ENCODE measurements at regions not wholly inside any gene's neighbourhood (a gene's known extent, or its start where the extent isn't known, plus 50 kb on each side); places are given as distances from the start of the nearest gene placed in this dataset.

DNA sequence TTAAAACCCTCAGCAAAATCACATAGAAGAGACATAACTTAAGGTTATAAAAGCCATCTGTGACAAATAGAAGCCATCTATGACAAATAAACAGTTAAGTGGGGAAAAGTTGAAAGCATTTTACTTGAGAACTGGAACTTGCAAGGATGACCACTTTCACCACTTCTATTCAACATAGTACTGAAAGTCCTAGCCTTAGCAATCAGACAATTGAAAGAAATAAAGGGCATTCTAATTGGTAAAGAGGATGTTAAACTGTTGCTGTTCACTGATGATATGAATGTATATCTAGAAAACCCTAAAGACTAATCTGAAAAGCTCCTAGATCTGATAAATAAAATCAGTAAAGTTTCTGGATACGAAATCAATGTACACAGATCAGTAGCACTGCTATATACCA, 186.9 kb upstream of the SATB1 start:
- Histone ChIP-seq H3K9me3 (ENCODE audit: control insufficient read depth, insufficient read depth, low read length) (no peaks in the 10 kb centered on the region), H3K4me1 (ENCODE audit: insufficient read depth, low read length) (no peaks in the 10 kb centered on the region), H3K36me3 (ENCODE audit: insufficient read depth, low read length) (no peaks in the 10 kb centered on the region), H3K9ac (ENCODE audit: low read depth, low read length) (no peak overlapping the region)

DNA sequence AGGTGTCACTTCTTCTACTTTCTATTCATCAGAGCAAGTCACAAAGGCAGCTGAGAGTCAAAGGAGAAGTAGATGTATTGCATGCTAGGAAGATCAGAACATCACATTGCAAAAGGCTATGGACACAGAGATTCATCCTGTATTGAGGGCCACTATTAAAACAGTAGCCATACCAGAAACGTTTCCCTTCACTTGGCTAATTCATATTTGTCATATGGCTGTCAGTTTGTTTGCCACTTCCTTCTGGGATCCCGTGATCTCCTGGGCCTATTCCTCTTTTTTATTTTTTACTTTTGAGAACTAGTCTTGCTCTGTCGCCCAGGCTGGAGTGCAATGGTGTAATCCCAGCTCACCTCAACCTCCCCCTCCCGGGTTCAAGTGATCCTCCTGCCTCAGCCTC, 184.0 kb upstream of the SATB1 start:
- Histone ChIP-seq H3K9ac (ENCODE audit: low read depth, low read length) (no peak overlapping the region), H3K9me3 (ENCODE audit: control insufficient read depth, insufficient read depth, low read length) (no peaks in the 10 kb centered on the region), H3K4me1 (ENCODE audit: insufficient read depth, low read length) (no peaks in the 10 kb centered on the region), H3K36me3 (ENCODE audit: insufficient read depth, low read length) (no peaks in the 10 kb centered on the region)

DNA sequence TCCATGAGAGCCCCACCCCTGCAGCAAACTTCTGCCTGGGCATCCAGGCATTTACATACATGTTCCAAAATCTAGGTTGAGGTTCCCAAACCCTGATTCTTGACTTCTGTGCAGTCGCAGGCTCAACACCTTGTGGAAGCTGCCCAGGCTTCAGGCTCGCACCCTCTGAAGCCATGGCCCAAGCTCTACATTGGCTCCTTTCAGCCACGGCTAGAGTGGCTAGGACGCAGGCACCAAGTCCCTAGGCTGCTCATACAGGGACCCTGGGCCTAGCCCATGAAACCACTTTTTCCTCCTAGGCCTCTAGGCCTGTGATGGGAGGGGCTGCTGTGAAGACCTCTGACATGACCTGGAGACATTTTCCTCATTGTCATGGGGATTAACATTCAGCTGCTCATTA, 172.8 kb upstream of the SATB1 start:
- Histone ChIP-seq H3K9ac (ENCODE audit: low read depth, low read length) (no peak overlapping the region), H3K9me3 (ENCODE audit: control insufficient read depth, insufficient read depth, low read length) (peaks cover 4% of the 10 kb centered on the region), H3K36me3 (ENCODE audit: insufficient read depth, low read length) (no peaks in the 10 kb centered on the region), H3K4me1 (ENCODE audit: insufficient read depth, low read length) (no peaks in the 10 kb centered on the region)

DNA sequence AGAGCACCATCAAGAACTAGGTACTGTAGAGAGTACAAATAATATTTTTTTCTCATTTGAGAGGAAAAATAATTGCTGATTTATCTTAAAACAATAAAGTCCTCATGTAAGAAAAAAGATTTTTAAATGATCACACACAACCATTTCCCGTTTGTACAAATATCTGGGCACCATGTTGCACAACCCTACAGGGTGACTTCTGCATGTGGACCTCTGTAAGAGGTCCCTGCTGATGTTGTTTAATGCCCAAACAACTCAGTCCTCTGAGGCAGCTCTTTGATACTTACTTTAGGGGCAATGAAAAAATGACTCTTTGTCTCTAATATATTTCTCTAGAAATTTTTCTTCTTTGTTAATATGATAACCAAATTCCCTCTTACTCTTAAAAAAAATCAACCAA, 168.1 kb upstream of the SATB1 start:
- 0 out of 2 replicates have a peak, but pooled peaks cover 6% of the 10 kb centered on the region for H3K4me1 ChIP-seq (ENCODE audit: insufficient read depth, low read length)
- no peak overlapping the region for H3K9ac ChIP-seq (ENCODE audit: low read depth, low read length)
- no peaks in the 10 kb centered on the region for H3K36me3 ChIP-seq (ENCODE audit: insufficient read depth, low read length)
- H3K9me3 ChIP-seq (ENCODE audit: control insufficient read depth, insufficient read depth, low read length): peaks cover 4% of the 10 kb centered on the region

DNA sequence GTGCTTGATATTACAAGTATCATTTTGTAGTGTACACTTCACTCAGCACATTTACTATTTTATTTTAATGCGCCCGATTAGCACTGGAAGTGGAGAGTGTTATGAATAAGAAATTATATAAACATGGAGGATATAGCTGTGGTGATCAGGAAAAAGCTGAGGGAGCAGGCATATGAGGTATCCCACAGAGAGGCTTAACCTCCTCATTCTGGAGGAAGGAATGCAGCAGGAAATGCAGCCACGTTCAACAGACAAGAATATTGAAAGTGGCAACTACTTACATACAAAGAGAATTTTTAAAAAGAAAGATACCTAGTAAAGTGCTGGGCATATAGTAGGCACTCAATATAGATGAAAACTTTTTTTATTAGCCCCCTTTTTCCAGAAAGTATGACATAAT, 166.0 kb upstream of the SATB1 start:
- no peak overlapping the region for H3K9ac ChIP-seq (ENCODE audit: low read depth, low read length)
- H3K36me3 ChIP-seq (ENCODE audit: insufficient read depth, low read length): no peaks in the 10 kb centered on the region
- H3K9me3 ChIP-seq (ENCODE audit: control insufficient read depth, insufficient read depth, low read length): no peaks in the 10 kb centered on the region
- 0 out of 2 replicates have a peak, but pooled peaks cover 6% of the 10 kb centered on the region for H3K4me1 ChIP-seq (ENCODE audit: insufficient read depth, low read length)

DNA sequence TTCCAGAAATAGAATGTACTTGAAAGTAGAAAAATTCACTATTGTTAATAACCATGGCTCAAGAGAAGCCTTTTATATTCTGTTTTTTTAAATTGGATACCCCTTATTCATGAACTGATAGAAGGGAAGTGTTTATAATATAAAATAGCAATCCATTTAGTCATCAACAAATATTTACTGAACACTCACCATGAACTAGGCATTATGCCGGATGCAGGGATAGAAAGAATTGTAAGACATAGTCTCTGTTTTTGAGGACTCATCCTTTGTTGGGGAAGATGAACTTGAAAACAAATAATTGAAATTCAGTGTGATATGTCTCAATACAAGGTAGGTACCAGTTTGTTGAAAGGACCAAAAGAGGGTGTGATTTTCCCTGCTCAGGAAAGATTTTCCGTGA, 160.9 kb upstream of the SATB1 start:
- 0 out of 2 replicates have a peak, but pooled peaks cover 6% of the 10 kb centered on the region for H3K4me1 ChIP-seq (ENCODE audit: insufficient read depth, low read length)
- H3K9me3 ChIP-seq (ENCODE audit: control insufficient read depth, insufficient read depth, low read length): no peaks in the 10 kb centered on the region
- H3K9ac ChIP-seq (ENCODE audit: low read depth, low read length): no peak overlapping the region
- H3K36me3 ChIP-seq (ENCODE audit: insufficient read depth, low read length): no peaks in the 10 kb centered on the region

DNA sequence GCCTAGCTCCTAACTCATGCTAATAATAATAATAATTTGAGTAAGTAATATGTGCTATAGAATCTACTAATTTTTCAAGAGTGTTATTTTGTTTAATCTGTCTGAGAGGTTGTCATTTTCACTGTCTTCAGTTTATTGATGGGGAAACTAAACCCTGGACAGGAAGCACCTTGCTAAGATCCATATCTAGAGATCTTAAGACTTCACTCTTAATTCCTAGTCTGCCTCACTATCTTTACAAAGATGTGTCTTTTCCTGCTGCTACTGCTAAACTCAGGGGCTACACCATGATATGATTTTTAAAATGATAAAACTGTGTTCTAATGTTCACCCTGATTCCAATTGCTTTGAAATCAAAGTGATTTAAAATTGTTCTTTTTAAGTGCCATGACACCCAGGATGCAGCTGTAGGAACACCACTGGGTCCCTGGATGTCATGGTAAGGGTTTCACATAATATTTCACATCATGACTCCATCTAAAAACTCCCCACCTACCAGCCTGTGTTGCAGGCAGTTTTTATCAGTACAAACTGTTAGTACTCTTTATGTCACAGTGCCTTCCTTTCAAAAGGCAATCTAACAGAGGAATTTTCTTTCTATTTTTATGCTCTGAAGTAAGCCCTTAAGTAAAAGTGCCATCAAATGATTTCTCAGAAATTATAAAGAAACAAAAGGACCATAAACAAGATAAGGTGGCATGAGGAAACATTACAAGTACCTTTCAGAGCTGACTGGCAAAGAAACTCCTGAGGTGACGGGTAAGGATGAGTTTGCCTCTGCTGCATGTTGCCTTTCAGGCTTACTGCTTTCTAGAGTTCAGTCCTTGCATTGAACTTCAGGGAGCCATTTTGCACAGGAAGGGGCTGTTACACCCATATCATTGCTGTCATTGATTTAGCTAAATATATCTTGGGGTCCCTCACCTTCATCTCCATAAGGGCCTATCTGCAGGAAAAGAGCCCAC, 160.1 kb upstream of the SATB1 start:
- no peaks in the 10 kb centered on the region for H3K36me3 ChIP-seq (ENCODE audit: insufficient read depth, low read length)
- no peaks in the 10 kb centered on the region for H3K4me1 ChIP-seq (ENCODE audit: insufficient read depth, low read length)
- H3K9me3 ChIP-seq (ENCODE audit: control insufficient read depth, insufficient read depth, low read length): no peaks in the 10 kb centered on the region
- H3K9ac ChIP-seq (ENCODE audit: low read depth, low read length): no peak overlapping the region

DNA sequence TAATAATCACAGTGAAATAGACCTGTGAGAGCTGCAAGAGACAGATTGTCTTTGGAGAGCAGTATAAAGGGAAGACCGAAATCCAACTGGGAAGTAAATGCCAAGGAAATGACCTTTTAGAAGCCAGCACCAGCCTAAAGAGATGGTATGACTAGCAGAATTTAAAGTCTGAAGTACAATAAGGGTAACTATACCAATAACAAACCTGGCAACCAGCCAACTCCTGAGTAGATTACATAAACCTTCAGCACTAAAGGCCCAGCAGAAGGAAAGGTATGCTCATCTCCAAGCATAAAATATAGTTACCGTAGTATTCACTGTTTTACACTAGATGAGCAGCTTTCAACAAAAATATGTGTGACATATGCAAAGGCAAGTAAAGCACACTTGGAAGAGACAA, 155.1 kb upstream of the SATB1 start:
- Histone ChIP-seq H3K4me1 (ENCODE audit: insufficient read depth, low read length) (no peaks in the 10 kb centered on the region), H3K9ac (ENCODE audit: low read depth, low read length) (no peak overlapping the region), H3K36me3 (ENCODE audit: insufficient read depth, low read length) (no peaks in the 10 kb centered on the region), H3K9me3 (ENCODE audit: control insufficient read depth, insufficient read depth, low read length) (no peaks in the 10 kb centered on the region)

DNA sequence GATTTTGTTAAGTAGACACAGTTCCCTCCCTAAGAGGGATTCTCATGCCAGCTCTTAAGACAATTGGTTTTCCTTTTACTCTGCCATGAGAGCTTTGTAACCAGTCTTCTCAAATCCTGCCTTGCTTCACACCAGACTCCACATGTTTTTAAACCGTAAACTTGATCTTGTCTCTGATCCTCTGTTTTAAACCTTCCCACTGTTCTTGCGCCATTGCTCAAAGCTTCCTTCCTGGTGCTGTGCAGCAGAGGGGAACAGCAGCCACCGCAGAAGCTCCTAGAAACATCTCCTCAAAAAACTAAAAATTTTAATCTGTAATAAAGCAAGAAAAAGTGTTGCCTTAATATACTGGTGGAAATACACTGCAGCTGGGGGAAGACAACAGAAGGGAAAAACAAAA, 154.5 kb upstream of the SATB1 start:
- H3K36me3 ChIP-seq (ENCODE audit: insufficient read depth, low read length): no peaks in the 10 kb centered on the region
- H3K9ac ChIP-seq (ENCODE audit: low read depth, low read length): no peak overlapping the region
- H3K4me1 ChIP-seq (ENCODE audit: insufficient read depth, low read length): no peaks in the 10 kb centered on the region
- H3K9me3 ChIP-seq (ENCODE audit: control insufficient read depth, insufficient read depth, low read length): no peaks in the 10 kb centered on the region

DNA sequence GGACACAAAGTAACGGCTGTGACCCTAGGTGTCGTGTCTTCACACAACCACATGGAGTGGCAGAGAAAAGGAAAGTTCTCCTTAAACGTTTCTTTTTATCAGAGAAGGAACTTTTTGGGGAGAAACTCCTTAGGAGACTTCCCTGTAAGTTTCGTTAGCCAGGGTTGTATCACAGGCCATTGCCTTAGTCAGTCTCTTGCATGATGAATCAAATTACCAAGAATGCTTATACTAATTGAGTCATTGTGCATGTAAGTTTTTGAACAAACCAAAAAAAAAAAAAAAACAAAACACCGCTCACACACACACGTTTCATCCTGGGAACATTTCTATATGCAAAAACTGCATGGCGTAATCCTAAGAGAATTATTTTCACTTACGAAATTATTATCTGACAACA, 150.4 kb upstream of the SATB1 start:
- no peaks in the 10 kb centered on the region for H3K9me3 ChIP-seq (ENCODE audit: control insufficient read depth, insufficient read depth, low read length)
- H3K9ac ChIP-seq (ENCODE audit: low read depth, low read length): no peak overlapping the region
- H3K36me3 ChIP-seq (ENCODE audit: insufficient read depth, low read length): no peaks in the 10 kb centered on the region
- H3K4me1 ChIP-seq (ENCODE audit: insufficient read depth, low read length): no peaks in the 10 kb centered on the region

DNA sequence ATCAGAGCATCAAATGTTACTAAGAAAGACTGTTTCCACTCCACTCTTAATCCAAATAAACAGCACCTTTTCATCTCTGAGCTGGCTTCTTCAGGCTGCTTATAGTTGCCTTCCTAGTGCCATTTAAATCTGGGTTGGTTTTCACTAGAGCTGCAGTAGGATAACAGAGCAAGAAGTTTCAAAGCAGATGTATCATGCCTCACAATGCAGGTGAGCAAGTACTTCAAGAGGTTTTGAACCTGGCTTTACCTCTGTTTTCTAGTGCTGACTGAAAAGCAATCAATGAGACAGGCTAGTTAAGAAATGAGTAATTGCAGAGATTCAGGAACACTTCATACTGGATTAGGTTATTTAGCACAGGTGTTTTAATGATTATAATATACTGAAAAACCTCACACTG, 147.7 kb upstream of the SATB1 start:
- Histone ChIP-seq H3K9me3 (ENCODE audit: control insufficient read depth, insufficient read depth, low read length) (no peaks in the 10 kb centered on the region), H3K9ac (ENCODE audit: low read depth, low read length) (no peak overlapping the region), H3K36me3 (ENCODE audit: insufficient read depth, low read length) (no peaks in the 10 kb centered on the region), H3K4me1 (ENCODE audit: insufficient read depth, low read length) (no peaks in the 10 kb centered on the region; the same call in 1 of the 2 replicates)

DNA sequence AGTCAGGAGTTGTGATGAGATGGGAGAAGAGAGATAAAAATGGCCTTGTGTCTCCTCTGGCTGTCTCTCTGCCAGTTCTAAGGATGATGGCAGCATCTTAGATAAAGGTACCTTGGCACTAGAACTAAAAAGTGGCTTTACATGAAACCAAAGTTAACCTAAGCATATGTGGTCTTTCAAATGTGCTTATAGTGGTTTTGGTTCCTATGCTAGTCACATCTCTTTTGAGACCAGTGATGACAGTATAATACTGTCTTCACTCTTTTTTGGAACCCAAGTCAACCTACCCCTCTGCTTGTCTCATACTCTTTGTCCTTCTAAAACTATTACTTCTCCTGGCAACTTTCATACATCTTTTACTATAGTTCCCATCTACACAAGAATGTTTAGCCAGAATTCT, 142.2 kb upstream of the SATB1 start:
- H3K36me3 ChIP-seq (ENCODE audit: insufficient read depth, low read length): no peaks in the 10 kb centered on the region
- no peaks in the 10 kb centered on the region for H3K9me3 ChIP-seq (ENCODE audit: control insufficient read depth, insufficient read depth, low read length)
- no peak overlapping the region for H3K9ac ChIP-seq (ENCODE audit: low read depth, low read length)
- H3K4me1 ChIP-seq (ENCODE audit: insufficient read depth, low read length): peaks cover 3% of the 10 kb centered on the region; the same call in 1 of the 2 replicates

DNA sequence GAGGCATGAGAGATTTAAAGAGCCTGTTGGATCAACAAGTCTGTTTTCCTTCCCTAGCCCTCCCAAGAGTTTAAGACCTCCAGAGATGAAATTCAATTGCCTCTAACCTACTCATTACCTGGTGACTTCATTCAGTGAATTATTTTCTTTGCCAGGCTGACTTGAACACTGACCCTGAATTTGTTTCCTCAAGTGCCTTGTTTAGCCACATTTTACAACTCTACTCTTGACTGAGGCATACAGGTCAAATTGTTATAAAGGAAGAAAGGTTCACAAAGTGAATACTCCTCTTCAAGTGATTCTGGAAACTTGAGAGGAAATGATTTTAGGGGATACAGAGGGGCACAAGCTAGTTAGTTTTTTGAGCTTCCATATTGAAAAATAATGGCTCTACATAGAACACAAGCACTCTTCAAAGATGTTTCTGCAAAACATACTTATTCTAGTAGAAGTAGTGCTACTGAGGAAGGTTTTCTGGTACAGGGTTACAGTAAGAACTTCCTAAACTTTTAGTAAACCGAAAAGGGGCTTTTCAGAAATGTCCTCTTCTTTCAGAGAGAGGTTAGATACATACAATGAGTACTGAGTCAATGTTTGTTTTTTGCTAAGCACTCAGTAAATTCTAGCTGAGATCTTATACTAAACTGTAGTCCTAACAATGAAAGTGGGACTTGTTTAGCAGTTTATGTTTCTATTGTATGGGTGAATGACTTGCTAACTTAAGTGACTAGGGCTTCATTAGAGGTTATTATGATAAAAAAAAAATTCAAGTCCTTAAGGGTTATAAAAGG, 137.4 kb upstream of the SATB1 start:
- Histone ChIP-seq H3K9me3 (ENCODE audit: control insufficient read depth, insufficient read depth, low read length) (no peaks in the 10 kb centered on the region), H3K9ac (ENCODE audit: low read depth, low read length) (no peak overlapping the region), H3K4me1 (ENCODE audit: insufficient read depth, low read length) (0 out of 2 replicates have a peak, but pooled peaks cover 3% of the 10 kb centered on the region), H3K36me3 (ENCODE audit: insufficient read depth, low read length) (no peaks in the 10 kb centered on the region)

DNA sequence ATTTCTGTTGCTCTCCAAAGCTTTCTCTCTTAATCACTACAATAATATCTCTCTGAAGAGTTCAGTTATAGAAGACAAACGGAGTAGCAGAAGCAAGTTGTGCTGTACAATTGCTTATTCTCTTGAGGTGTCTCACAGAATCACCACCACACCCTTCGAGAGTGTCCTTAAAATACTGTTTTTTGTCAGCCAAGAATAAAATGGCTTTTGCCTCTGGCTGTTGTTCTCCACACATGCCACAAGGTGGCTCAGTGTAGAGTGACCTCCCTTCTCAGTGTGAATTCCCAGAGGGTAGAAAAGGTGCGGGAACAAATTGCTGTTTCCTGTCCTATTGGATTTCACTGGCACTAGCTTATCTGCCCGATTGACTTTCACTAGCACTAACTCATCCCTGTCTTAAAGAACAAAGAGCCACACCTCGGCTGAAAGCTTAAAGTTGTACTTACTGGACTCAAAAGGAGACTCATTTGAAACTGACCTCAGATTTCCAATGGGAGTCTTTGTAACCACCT, 134.2 kb upstream of the SATB1 start:
- H3K36me3 ChIP-seq (ENCODE audit: insufficient read depth, low read length): no peaks in the 10 kb centered on the region
- no peak overlapping the region for H3K9ac ChIP-seq (ENCODE audit: low read depth, low read length)
- no peaks in the 10 kb centered on the region for H3K9me3 ChIP-seq (ENCODE audit: control insufficient read depth, insufficient read depth, low read length)
- H3K4me1 ChIP-seq (ENCODE audit: insufficient read depth, low read length): no peaks in the 10 kb centered on the region
